C4-2B (cell line): ENCODE measurements at regions not wholly inside any gene's neighbourhood (a gene's known extent, or its start where the extent isn't known, plus 50 kb on each side); places are given as distances from the start of the nearest gene placed in this dataset.
"Not testable (repeated sequence)": the region's sequence is repeated elsewhere in the genome, so short reads cannot be mapped to it uniquely, and the experiment has no call there.

Source experiments
- ZFX ChIP-seq: fragments of 450-650 bp; IDR thresholded peaks from 2 replicates; pipeline ENCODE4 v1.6.1; 2017
- TF ChIP-seq, protein P1 (sequence below): fragments of 450-650 bp; conservative IDR thresholded peaks from 2 replicates; pipeline ENCODE4 v1.5.1; 2017; ENCODE audit warnings: mild to moderate bottlenecking

DNA sequence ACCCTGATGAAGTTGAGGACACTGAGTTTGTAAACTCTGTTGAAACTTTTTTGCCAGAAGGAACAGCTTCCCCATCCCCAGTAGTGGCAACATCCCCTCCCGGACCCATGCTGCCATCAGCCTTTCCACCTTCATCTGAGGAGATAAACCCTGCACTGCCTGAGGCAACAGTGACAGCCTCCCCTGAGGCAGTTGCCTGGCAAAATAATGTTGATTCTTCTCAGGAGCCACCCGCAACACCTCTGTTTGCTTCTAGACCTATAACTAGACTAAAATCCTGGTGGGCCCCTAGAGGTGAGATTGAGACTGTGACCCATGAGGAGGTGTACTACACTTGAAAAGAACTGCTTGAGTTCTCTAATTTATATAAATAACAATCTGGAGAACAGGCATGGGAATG lies 597.6 kb upstream of the NR3C2 start:
- TF ChIP-seq, protein P1, sequence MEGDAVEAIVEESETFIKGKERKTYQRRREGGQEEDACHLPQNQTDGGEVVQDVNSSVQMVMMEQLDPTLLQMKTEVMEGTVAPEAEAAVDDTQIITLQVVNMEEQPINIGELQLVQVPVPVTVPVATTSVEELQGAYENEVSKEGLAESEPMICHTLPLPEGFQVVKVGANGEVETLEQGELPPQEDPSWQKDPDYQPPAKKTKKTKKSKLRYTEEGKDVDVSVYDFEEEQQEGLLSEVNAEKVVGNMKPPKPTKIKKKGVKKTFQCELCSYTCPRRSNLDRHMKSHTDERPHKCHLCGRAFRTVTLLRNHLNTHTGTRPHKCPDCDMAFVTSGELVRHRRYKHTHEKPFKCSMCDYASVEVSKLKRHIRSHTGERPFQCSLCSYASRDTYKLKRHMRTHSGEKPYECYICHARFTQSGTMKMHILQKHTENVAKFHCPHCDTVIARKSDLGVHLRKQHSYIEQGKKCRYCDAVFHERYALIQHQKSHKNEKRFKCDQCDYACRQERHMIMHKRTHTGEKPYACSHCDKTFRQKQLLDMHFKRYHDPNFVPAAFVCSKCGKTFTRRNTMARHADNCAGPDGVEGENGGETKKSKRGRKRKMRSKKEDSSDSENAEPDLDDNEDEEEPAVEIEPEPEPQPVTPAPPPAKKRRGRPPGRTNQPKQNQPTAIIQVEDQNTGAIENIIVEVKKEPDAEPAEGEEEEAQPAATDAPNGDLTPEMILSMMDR, result not testable (repeated sequence)
- TF ChIP-seq ZFX, result not testable (repeated sequence)
